GM12878 (cell line): ENCODE measurements at regions not wholly inside any gene's neighbourhood (a gene's known extent, or its start where the extent isn't known, plus 50 kb on each side); places are given as distances from the start of the nearest gene placed in this dataset.

Experiments used
- SMC3 ChIP-seq: IDR thresholded peaks from 2 replicates; pipeline ENCODE4 v1.6.1; 2011; ENCODE audit warnings: low read length, improper control_type of control experiment, borderline replicate concordance
- TF ChIP-seq, protein P1 (sequence below), 3 experiments: IDR thresholded peaks in 2 of 3; conservative IDR thresholded peaks in 1 of 3; 2 replicates each; pipeline ENCODE4 v1.5.1; 2011; ENCODE audit warnings: low read depth in 3 of 3, low read length in 3 of 3, mild to moderate bottlenecking in 3 of 3, control low read depth in 2 of 3, moderate library complexity in 2 of 3, inconsistent platforms in 1 of 3, mixed read lengths in 1 of 3; ENCODE audit not compliant: control insufficient read depth in 2 of 3, insufficient read depth in 1 of 3; ENCODE audit errors: extremely low read depth in 1 of 3

DNA sequence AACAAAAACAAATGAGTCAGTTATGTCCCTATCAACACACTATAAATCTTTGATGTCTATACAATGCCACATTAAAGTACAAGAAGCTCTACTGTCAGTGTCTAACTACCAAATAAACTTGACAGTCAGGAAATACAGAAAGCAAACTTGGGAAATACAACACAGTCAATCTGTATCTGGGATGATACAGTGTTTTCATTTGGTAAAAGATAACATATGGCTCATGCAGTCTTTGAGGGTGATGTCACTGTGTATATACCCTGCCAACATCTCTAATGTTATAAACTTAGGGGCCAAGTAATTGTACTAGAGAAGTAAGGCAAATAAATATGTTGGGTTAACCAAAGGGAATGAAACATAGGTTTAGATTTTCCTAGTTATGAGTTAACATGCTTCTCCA, 552.5 kb upstream of the ADAMTS5 start:
- no peak for TF ChIP-seq SMC3
- TF ChIP-seq, protein P1, sequence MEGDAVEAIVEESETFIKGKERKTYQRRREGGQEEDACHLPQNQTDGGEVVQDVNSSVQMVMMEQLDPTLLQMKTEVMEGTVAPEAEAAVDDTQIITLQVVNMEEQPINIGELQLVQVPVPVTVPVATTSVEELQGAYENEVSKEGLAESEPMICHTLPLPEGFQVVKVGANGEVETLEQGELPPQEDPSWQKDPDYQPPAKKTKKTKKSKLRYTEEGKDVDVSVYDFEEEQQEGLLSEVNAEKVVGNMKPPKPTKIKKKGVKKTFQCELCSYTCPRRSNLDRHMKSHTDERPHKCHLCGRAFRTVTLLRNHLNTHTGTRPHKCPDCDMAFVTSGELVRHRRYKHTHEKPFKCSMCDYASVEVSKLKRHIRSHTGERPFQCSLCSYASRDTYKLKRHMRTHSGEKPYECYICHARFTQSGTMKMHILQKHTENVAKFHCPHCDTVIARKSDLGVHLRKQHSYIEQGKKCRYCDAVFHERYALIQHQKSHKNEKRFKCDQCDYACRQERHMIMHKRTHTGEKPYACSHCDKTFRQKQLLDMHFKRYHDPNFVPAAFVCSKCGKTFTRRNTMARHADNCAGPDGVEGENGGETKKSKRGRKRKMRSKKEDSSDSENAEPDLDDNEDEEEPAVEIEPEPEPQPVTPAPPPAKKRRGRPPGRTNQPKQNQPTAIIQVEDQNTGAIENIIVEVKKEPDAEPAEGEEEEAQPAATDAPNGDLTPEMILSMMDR (IDR thresholded peaks at IDR 0.05 in 2 of 3, conservative IDR thresholded peaks at IDR 0.05 in 1 of 3; ENCODE audit: control insufficient read depth in 2 of 3, extremely low read depth in 1 of 3, insufficient read depth in 1 of 3, low read depth in 3 of 3, low read length in 3 of 3), result no peak
